ENCODE measurements at regions not wholly inside any gene's neighbourhood (a gene's known extent, or its start where the extent isn't known, plus 50 kb on each side); places are given as distances from the start of the nearest gene placed in this dataset.

DNA sequence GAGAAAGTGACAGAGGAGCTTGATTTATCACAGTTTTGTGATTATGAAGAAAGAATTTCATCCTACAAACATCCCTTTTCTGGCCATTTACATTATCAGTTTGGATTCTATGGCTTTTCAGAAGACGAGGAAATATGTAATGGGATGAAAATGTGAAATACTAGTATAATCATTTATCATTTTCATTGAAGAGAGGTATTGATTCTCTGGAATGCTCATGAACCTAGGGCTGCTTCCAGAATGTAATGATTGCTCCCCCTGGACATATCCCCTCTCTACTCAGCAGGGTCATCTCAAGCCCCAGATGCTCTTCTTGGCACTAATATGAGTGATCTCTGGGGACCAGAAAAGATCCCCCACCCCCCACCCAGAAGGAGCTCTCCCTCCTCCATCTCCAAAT, 106.7 kb upstream of the ZNF618 start:
- Histone ChIP-seq H2AK5ac (ENCODE audit: low read depth, low read length) (no peak overlapping the region), H3K36me3 (ENCODE audit: control insufficient read depth in 2 of 4, insufficient read depth in 4 of 4, low read length in 3 of 4) (no peaks in the 10 kb centered on the region), H4K20me1 (replicated peaks in 1 of 2; ENCODE audit: control insufficient read depth in 1 of 2, insufficient read depth in 2 of 2, low read length in 2 of 2) (no peaks in the 10 kb centered on the region), H4K8ac (ENCODE audit: extremely low read depth, insufficient read depth, low read length) (no peak overlapping the region), H3K18ac (ENCODE audit: extremely low read depth, low read length) (no peak overlapping the region), H3K27ac (ENCODE audit: low read depth, low read length) (no peak overlapping the region), H3K23me2 (ENCODE audit: low read depth, low read length) (no peaks in the 10 kb centered on the region), H3K9me3 (ENCODE audit: insufficient read depth in 2 of 2, low read depth in 1 of 2, low read length in 1 of 2) (no peaks in the 10 kb centered on the region), H3K79me2 (ENCODE audit: control insufficient read depth in 1 of 2, insufficient read depth in 2 of 2, low read length in 2 of 2) (no peaks in the 10 kb centered on the region), H2BK12ac (ENCODE audit: low read depth, low read length) (no peak overlapping the region), H3K27me3 (replicated peaks in 1 of 4; ENCODE audit: control insufficient read depth in 3 of 4, extremely low read depth in 1 of 4, insufficient read depth in 3 of 4, low read length in 3 of 4) (no peaks in the 10 kb centered on the region), H3K56ac (replicated peaks; ENCODE audit: insufficient read length, low read depth, low read length) (no peak overlapping the region), H2BK120ac (replicated peaks; ENCODE audit: low read depth, low read length) (no peak overlapping the region), H4K5ac (ENCODE audit: insufficient read length, low read depth, low read length) (no peak overlapping the region), H3K79me1 (ENCODE audit: low read depth, low read length) (no peaks in the 10 kb centered on the region), H3K23ac (ENCODE audit: insufficient read length) (no peak overlapping the region), H2BK15ac (ENCODE audit: low read length) (no peak overlapping the region), H3K14ac (ENCODE audit: insufficient read length) (no peak overlapping the region), H3K4me1 (replicated peaks in 1 of 4; ENCODE audit: control insufficient read depth in 3 of 4, insufficient read depth in 4 of 4, low read length in 3 of 4) (no peaks in the 10 kb centered on the region), H3K4me3 (ENCODE audit: extremely low read depth in 1 of 4, insufficient read depth in 2 of 4, low read depth in 3 of 4, low read length in 4 of 4) (no peak overlapping the region), H2BK20ac (ENCODE audit: low read length) (no peak overlapping the region), H3K4ac (replicated peaks; ENCODE audit: insufficient read length, low read depth, low read length) (no peak overlapping the region), H3K9ac (replicated peaks in 1 of 4; ENCODE audit: extremely low read depth in 1 of 4, low read depth in 3 of 4, low read length in 3 of 4) (no peak overlapping the region), H2BK5ac (ENCODE audit: low read depth, low read length) (no peak overlapping the region), H2AFZ (ENCODE audit: low read length) (no peak overlapping the region), H3K4me2 (ENCODE audit: insufficient read depth in 1 of 2, low read depth in 2 of 2, low read length in 2 of 2) (no peak overlapping the region), H4K91ac (replicated peaks; ENCODE audit: insufficient read length, low read length) (no peak overlapping the region)
- WGBS, 2 experiments (ENCODE audit: extremely low coverage in 1 of 2, insufficient coverage in 1 of 2, insufficient read length in 1 of 2, insufficient replicate concordance in 2 of 2, low coverage in 1 of 2, low lambda C conversion rate in 2 of 2, missing lambda C conversion rate in 1 of 2): 100% methylated on average over 1 of the region's 1 CpG; no CpG with 5 or more reads in 1 of the 2 experiments
- CTCF ChIA-PET (ENCODE audit: partially characterized antibody): interaction anchor here (0.6 kb wide), 1 partner anchor 253 kb away, joined by 3 read pairs; no protein-coding TSS in a partner anchor
- POLR2A ChIA-PET (ENCODE audit: partially characterized antibody): interaction anchor here (0.6 kb wide), 1 partner anchor 28 kb away, joined by 4 read pairs; no protein-coding TSS in a partner anchor
- FAIRE-seq (no peak), DNase-seq (ENCODE audit: low read depth in 1 of 2, low spot score in 2 of 2) (no peak)
- TF ChIP-seq CHD2 (IDR thresholded peaks at IDR 0.05; ENCODE audit: low read length) (no peak), KDM5A (IDR thresholded peaks at IDR 0.05; ENCODE audit: low read length) (no peak), TAF1 (IDR thresholded peaks at IDR 0.05; ENCODE audit: low read depth, low read length) (no peak), KDM4A (IDR thresholded peaks at IDR 0.05; ENCODE audit: low read depth, low read length, severe bottlenecking) (no peak), TBP (IDR thresholded peaks at IDR 0.05; ENCODE audit: low read depth, low read length) (no peak), RBBP5 (IDR thresholded peaks at IDR 0.05; ENCODE audit: borderline replicate concordance, low read depth, low read length) (no peak), SAP30 (IDR thresholded peaks at IDR 0.05; ENCODE audit: insufficient read depth, insufficient replicate concordance, low read length) (no peak), JUND (IDR thresholded peaks at IDR 0.05; ENCODE audit: low read length) (no peak)
- TF ChIP-seq, protein P1, sequence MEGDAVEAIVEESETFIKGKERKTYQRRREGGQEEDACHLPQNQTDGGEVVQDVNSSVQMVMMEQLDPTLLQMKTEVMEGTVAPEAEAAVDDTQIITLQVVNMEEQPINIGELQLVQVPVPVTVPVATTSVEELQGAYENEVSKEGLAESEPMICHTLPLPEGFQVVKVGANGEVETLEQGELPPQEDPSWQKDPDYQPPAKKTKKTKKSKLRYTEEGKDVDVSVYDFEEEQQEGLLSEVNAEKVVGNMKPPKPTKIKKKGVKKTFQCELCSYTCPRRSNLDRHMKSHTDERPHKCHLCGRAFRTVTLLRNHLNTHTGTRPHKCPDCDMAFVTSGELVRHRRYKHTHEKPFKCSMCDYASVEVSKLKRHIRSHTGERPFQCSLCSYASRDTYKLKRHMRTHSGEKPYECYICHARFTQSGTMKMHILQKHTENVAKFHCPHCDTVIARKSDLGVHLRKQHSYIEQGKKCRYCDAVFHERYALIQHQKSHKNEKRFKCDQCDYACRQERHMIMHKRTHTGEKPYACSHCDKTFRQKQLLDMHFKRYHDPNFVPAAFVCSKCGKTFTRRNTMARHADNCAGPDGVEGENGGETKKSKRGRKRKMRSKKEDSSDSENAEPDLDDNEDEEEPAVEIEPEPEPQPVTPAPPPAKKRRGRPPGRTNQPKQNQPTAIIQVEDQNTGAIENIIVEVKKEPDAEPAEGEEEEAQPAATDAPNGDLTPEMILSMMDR (IDR thresholded peaks at IDR 0.05; ENCODE audit: control extremely low read depth in 1 of 3, insufficient read depth in 1 of 3, low read depth in 1 of 3, low read length in 3 of 3): no peak
- TF ChIP-seq, protein P2, sequence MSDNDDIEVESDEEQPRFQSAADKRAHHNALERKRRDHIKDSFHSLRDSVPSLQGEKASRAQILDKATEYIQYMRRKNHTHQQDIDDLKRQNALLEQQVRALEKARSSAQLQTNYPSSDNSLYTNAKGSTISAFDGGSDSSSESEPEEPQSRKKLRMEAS (IDR thresholded peaks at IDR 0.05): no peak
- TF ChIP-seq, protein P3, sequence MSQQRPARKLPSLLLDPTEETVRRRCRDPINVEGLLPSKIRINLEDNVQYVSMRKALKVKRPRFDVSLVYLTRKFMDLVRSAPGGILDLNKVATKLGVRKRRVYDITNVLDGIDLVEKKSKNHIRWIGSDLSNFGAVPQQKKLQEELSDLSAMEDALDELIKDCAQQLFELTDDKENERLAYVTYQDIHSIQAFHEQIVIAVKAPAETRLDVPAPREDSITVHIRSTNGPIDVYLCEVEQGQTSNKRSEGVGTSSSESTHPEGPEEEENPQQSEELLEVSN (IDR thresholded peaks at IDR 0.05): no peak
